ENCODE measurements at regions not wholly inside any gene's neighbourhood (a gene's known extent, or its start where the extent isn't known, plus 50 kb on each side); places are given as distances from the start of the nearest gene placed in this dataset.

- no peak overlapping the region for H3K4me3 ChIP-seq
- no peak overlapping the region for H3K27ac Mint-ChIP-seq
- H3K27me3 ChIP-seq (ENCODE audit: insufficient read depth): no peaks in the 10 kb centered on the region
- TF ChIP-seq JUNB (IDR thresholded peaks at IDR 0.05; ENCODE audit: unreplicated experiment) (no peak), CREB1 (CRISPR knock-in tag; IDR thresholded peaks at IDR 0.05; ENCODE audit: low read depth) (no peak), STAT1 (IDR thresholded peaks at IDR 0.05; ENCODE audit: unreplicated experiment) (no peak), REST (IDR thresholded peaks at IDR 0.05; ENCODE audit: unreplicated experiment) (no peak), ZNF114 (CRISPR knock-in tag; IDR thresholded peaks at IDR 0.05) (no peak), ZNF331 (CRISPR knock-in tag; IDR thresholded peaks at IDR 0.05; ENCODE audit: low read depth) (no peak), EZH2 (IDR thresholded peaks at IDR 0.05; ENCODE audit: low read depth, unreplicated experiment) (no peak)
- TF ChIP-seq, protein P1, sequence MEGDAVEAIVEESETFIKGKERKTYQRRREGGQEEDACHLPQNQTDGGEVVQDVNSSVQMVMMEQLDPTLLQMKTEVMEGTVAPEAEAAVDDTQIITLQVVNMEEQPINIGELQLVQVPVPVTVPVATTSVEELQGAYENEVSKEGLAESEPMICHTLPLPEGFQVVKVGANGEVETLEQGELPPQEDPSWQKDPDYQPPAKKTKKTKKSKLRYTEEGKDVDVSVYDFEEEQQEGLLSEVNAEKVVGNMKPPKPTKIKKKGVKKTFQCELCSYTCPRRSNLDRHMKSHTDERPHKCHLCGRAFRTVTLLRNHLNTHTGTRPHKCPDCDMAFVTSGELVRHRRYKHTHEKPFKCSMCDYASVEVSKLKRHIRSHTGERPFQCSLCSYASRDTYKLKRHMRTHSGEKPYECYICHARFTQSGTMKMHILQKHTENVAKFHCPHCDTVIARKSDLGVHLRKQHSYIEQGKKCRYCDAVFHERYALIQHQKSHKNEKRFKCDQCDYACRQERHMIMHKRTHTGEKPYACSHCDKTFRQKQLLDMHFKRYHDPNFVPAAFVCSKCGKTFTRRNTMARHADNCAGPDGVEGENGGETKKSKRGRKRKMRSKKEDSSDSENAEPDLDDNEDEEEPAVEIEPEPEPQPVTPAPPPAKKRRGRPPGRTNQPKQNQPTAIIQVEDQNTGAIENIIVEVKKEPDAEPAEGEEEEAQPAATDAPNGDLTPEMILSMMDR (conservative IDR thresholded peaks at IDR 0.05; ENCODE audit: low read depth in 2 of 2): no peak
- H2AFZ ChIP-seq: no peak overlapping the region
- H3K79me2 ChIP-seq (replicated peaks; ENCODE audit: insufficient read depth): no peaks in the 10 kb centered on the region
- H3K27me3 Mint-ChIP-seq (ENCODE audit: insufficient read depth, low read depth, poor library complexity): peaks cover 6% of the 10 kb centered on the region
- H3K27ac ChIP-seq (ENCODE audit: low read depth): no peak overlapping the region
- H4K20me1 ChIP-seq (replicated peaks; ENCODE audit: insufficient read depth): no peaks in the 10 kb centered on the region
- no peak overlapping the region for H3K4me2 ChIP-seq
- no peaks in the 10 kb centered on the region for H3K36me3 ChIP-seq (ENCODE audit: insufficient read depth)
- no peaks in the 10 kb centered on the region for H3F3A ChIP-seq (replicated peaks; ENCODE audit: low read depth)
- peaks cover 15% of the 10 kb centered on the region; the same call in 1 of the 2 replicates for H3K4me1 ChIP-seq (ENCODE audit: insufficient read depth)
- peaks cover 12% of the 10 kb centered on the region for H3K4me1 Mint-ChIP-seq
- no peak for ATAC-seq
- DNase-seq (ENCODE audit: low spot score): no peak
- H3K9me2 ChIP-seq (ENCODE audit: insufficient read depth): no peaks in the 10 kb centered on the region
- H3K9me3 Mint-ChIP-seq: no peaks in the 10 kb centered on the region
- H3K36me3 Mint-ChIP-seq (ENCODE audit: low read depth): no peaks in the 10 kb centered on the region
- H3K4me3 Mint-ChIP-seq: no peak overlapping the region
Observed at GRCh38 chr2:113838277-113838676, 51.6 kb upstream of the ACTR3 start.

DNA sequence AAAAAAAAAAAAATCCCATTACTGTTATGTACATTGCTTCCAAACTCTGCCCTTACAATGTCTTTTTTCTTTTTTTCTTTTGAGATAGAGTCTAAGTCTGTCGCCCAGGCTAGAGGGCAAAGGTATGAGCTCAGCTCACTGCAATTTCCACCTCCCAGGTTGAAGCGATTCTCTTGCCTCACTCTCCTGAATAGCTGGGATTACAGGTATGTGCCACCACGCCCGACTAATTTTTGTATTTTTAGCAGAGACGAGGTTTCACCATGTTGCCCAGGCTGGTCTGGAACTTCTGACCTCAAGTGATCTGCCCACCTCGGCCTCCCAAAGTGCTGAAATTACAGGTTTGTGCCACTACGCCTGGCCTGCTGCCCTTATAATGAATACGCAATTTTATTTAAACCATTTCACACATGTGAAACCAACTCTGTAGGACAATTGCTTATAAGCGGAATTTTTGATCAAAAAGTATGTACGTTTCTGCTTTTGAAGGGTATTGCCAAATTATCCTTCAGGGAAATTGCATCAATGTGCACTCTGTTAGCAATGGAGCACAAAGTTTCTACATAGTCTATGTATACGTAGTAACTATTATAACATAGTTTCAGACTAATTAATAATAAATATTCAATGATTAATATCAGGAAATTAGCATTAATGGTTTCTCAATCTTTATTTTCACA, 55.7 kb upstream of the ACTR3 start:
- H3K9me2 ChIP-seq (ENCODE audit: insufficient read depth): no peaks in the 10 kb centered on the region
- no peaks in the 10 kb centered on the region for H3K36me3 ChIP-seq (ENCODE audit: insufficient read depth)
- Mint-ChIP-seq H3K4me1 (no peaks in the 10 kb centered on the region; the same call in 2 of the 3 replicates), H3K4me3 (no peak overlapping the region), H3K27me3 (ENCODE audit: insufficient read depth, low read depth, poor library complexity) (peaks cover 7% of the 10 kb centered on the region), H3K27ac (no peak overlapping the region), H3K9me3 (no peaks in the 10 kb centered on the region), H3K36me3 (ENCODE audit: low read depth) (no peaks in the 10 kb centered on the region; the same call in 2 of the 3 replicates)
- H3F3A ChIP-seq (replicated peaks; ENCODE audit: low read depth): no peaks in the 10 kb centered on the region
- no peak overlapping the region for H3K4me3 ChIP-seq
- H3K79me2 ChIP-seq (replicated peaks; ENCODE audit: insufficient read depth): no peaks in the 10 kb centered on the region
- no peaks in the 10 kb centered on the region for H4K20me1 ChIP-seq (replicated peaks; ENCODE audit: insufficient read depth)
- no peak overlapping the region for H3K27ac ChIP-seq (ENCODE audit: low read depth)
- H3K4me2 ChIP-seq: no peak overlapping the region
- no peaks in the 10 kb centered on the region for H3K4me1 ChIP-seq (ENCODE audit: insufficient read depth)
- H3K27me3 ChIP-seq (ENCODE audit: insufficient read depth): no peaks in the 10 kb centered on the region
- DNase-seq (ENCODE audit: low spot score) (no peak), ATAC-seq (no peak)
- H2AFZ ChIP-seq: no peak overlapping the region
- TF ChIP-seq STAT1 (IDR thresholded peaks at IDR 0.05; ENCODE audit: unreplicated experiment) (no peak), CREB1 (CRISPR knock-in tag; IDR thresholded peaks at IDR 0.05; ENCODE audit: low read depth) (no peak), ZNF114 (CRISPR knock-in tag; IDR thresholded peaks at IDR 0.05) (no peak), NANOG (IDR thresholded peaks at IDR 0.05; ENCODE audit: borderline replicate concordance) (no peak), POLR2AphosphoS5 (IDR thresholded peaks at IDR 0.05; ENCODE audit: low read depth) (no peak), EZH2phosphoT487 (IDR thresholded peaks at IDR 0.05; ENCODE audit: unreplicated experiment) (no peak), EZH2 (IDR thresholded peaks at IDR 0.05; ENCODE audit: low read depth, unreplicated experiment) (no peak), REST (IDR thresholded peaks at IDR 0.05; ENCODE audit: unreplicated experiment) (no peak), JUNB (IDR thresholded peaks at IDR 0.05; ENCODE audit: unreplicated experiment) (no peak), ETS1 (IDR thresholded peaks at IDR 0.05) (no peak)
